SK-N-SH (cell line): ENCODE measurements at regions not wholly inside any gene's neighbourhood (a gene's known extent, or its start where the extent isn't known, plus 50 kb on each side); places are given as distances from the start of the nearest gene placed in this dataset.

ENCODE experiments used
- CTCF ChIA-PET: fragments of 300-600, 350-600 bp; formaldehyde crosslinking; extraction: SDS; loops from one replicate; lab custom pipeline; 2021; lab: Yijun Ruan, JAX
- POLR2A ChIA-PET: fragments of 350-600 bp; sonication (Branson Sonifier 250); formaldehyde crosslinking; extraction: SDS; loops from one replicate; lab custom pipeline; 2020; ENCODE audit warnings: antibody characterized with exemption, inconsistent platforms; lab: Yijun Ruan, JAX
- DNase-seq: peaks from one replicate; pipeline ENCODE4 v3.0.0; 2012
- H2AFZ ChIP-seq: fragments of 200-600 bp; sonication (generic); 2 replicates; pipeline ENCODE4 v1.8.1; 2016; ENCODE audit warnings: antibody characterized with exemption, mild to moderate bottlenecking, low read depth
- H3F3A ChIP-seq: fragments of 200-600 bp; sonication (generic); replicated peaks from 2 replicates; pipeline ENCODE3; 2016; ENCODE audit warnings: antibody characterized with exemption, mild to moderate bottlenecking; ENCODE audit not compliant: insufficient read depth
- H3K27ac ChIP-seq, 2 experiments: fragments of 200-500 bp in 1 of 2; fragments of 200-600 bp in 1 of 2; sonication (Bioruptor generic) in 1 of 2; sonication (generic), shearing (Covaris generic) in 1 of 2; 2 replicates each; pipeline versions ENCODE4 v1.5.1 to v1.6.1; 2014 to 2016; ENCODE audit warnings: low read depth in 2 of 2, inconsistent platforms in 1 of 2, low read length in 1 of 2, mild to moderate bottlenecking in 1 of 2, mixed read lengths in 1 of 2
- H3K27me3 ChIP-seq: fragments of 200-600 bp; sonication (generic), shearing (Covaris generic); 2 replicates; pipeline ENCODE4 v1.6.1; 2016; ENCODE audit warnings: mixed run types; ENCODE audit not compliant: insufficient read depth
- H3K36me3 ChIP-seq, 2 experiments: fragments of 200-500 bp in 1 of 2; fragments of 200-600 bp in 1 of 2; sonication (Bioruptor generic) in 1 of 2; sonication (generic) in 1 of 2; replicated peaks in 1 of 2; 2 replicates each; pipeline versions ENCODE3 to v1.5.1; 2014 to 2016; ENCODE audit warnings: low read length in 1 of 2, mild to moderate bottlenecking in 1 of 2; ENCODE audit not compliant: insufficient read depth in 2 of 2, control insufficient read depth in 1 of 2
- H3K4me1 ChIP-seq, 2 experiments: fragments of 200-500 bp in 1 of 2; fragments of 200-600 bp in 1 of 2; sonication (Bioruptor generic) in 1 of 2; sonication (generic), shearing (Covaris generic) in 1 of 2; 2 replicates each; pipeline versions ENCODE4 v1.5.1 to v1.6.1; 2014 to 2016; ENCODE audit warnings: low read depth in 1 of 2, low read length in 1 of 2, mixed run types in 1 of 2; ENCODE audit not compliant: insufficient read depth in 2 of 2, control insufficient read depth in 1 of 2
- H3K4me2 ChIP-seq: fragments of 200-600 bp; sonication (generic), shearing (Covaris generic); 2 replicates; pipeline ENCODE4 v1.6.1; 2017; ENCODE audit warnings: mixed run types
- H3K4me3 ChIP-seq, 2 experiments: fragments of 200-500 bp in 1 of 2; fragments of 200-600 bp in 1 of 2; sonication (Bioruptor generic) in 1 of 2; sonication (generic), shearing (Covaris generic) in 1 of 2; 2 replicates each; pipeline versions ENCODE4 v1.5.1 to v1.8.1; 2014 to 2016; ENCODE audit warnings: low read depth in 2 of 2, inconsistent platforms in 1 of 2, low read length in 1 of 2, mild to moderate bottlenecking in 1 of 2, mixed read lengths in 1 of 2, moderate library complexity in 1 of 2
- H3K79me2 ChIP-seq: fragments of 200-600 bp; sonication (generic); 2 replicates; pipeline ENCODE4 v1.8.1; 2017; ENCODE audit warnings: mild to moderate bottlenecking; ENCODE audit not compliant: insufficient read depth
- H3K9ac ChIP-seq: fragments of 200-600 bp; sonication (generic); 2 replicates; pipeline ENCODE4 v1.6.1; 2017; ENCODE audit warnings: mixed run types
- H3K9me2 ChIP-seq: fragments of 200-600 bp; sonication (generic); 2 replicates; pipeline ENCODE4 v1.6.1; 2017; ENCODE audit warnings: mixed run types
- H3K9me3 ChIP-seq: fragments of 200-600 bp; sonication (generic); 2 replicates; pipeline ENCODE4 v1.6.1; 2017; ENCODE audit warnings: mixed run types, mild to moderate bottlenecking, moderate library complexity
- H4K20me1 ChIP-seq: fragments of 200-600 bp; sonication (generic); 2 replicates; pipeline ENCODE4 v1.6.1; 2017; ENCODE audit warnings: mild to moderate bottlenecking, mixed run types; ENCODE audit not compliant: insufficient read depth
- EP300 ChIP-seq, 2 experiments: IDR thresholded peaks; 2 replicates each; pipeline versions ENCODE4 v1.4.0 to v1.6.1; 2012; ENCODE audit warnings: borderline replicate concordance in 1 of 2, low read depth in 1 of 2, low read length in 1 of 2
- EZH2phosphoT487 ChIP-seq: fragments of 200-600 bp; sonication (generic); IDR thresholded peaks from 2 replicates; pipeline ENCODE4 v1.6.1; 2017; ENCODE audit warnings: low read depth, mixed run types, mild to moderate bottlenecking, antibody characterized with exemption, moderate library complexity, borderline replicate concordance
- GATA2 ChIP-seq: sonication (generic); formaldehyde crosslinking; IDR thresholded peaks from 2 replicates; pipeline ENCODE4 v1.5.0; 2020; ENCODE audit warnings: mild to moderate bottlenecking, missing genetic modification reagents
- JUND ChIP-seq: IDR thresholded peaks from 2 replicates; pipeline ENCODE4 v1.4.0; 2012
- POLR2AphosphoS5 ChIP-seq: IDR thresholded peaks from 2 replicates; pipeline ENCODE4 v1.6.1; 2012; ENCODE audit warnings: low read depth, low read length
- RAD21 ChIP-seq: IDR thresholded peaks from 2 replicates; pipeline ENCODE4 v1.6.1; 2012; ENCODE audit warnings: mild to moderate bottlenecking, low read length
- RCOR1 ChIP-seq: fragments of 150-350 bp; IDR thresholded peaks from 2 replicates; pipeline ENCODE4 v1.6.1; 2017; ENCODE audit warnings: antibody characterized with exemption, low read length
- RFX5 ChIP-seq: IDR thresholded peaks from 2 replicates; pipeline ENCODE4 v1.6.1; 2012; ENCODE audit warnings: mild to moderate bottlenecking, improper control_type of control experiment, low read length
- SIN3A ChIP-seq: IDR thresholded peaks from 2 replicates; pipeline ENCODE4 v1.6.1; 2012; ENCODE audit warnings: low read depth, mild to moderate bottlenecking, low read length, moderate library complexity, borderline replicate concordance
- TAF1 ChIP-seq: IDR thresholded peaks from 2 replicates; pipeline ENCODE4 v1.6.1; 2012; ENCODE audit warnings: low read depth, mild to moderate bottlenecking, low read length, moderate library complexity, borderline replicate concordance
- TCF12 ChIP-seq: IDR thresholded peaks from 2 replicates; pipeline ENCODE4 v1.4.0; 2012
- YY1 ChIP-seq: IDR thresholded peaks from 2 replicates; pipeline ENCODE4 v1.4.0; 2012; ENCODE audit warnings: low read depth, mild to moderate bottlenecking
- whole genome bisulfite sequencing: methylation state at CpG from one replicate; pipeline ENCODE4 v1.1.6; 2017; ENCODE audit warnings: low lambda C conversion rate; 5-methylcytosine and 5-hydroxymethylcytosine counted together
- TF ChIP-seq, protein P1 (sequence below): IDR thresholded peaks from 2 replicates; pipeline ENCODE4 v1.6.1; 2012; ENCODE audit warnings: mild to moderate bottlenecking, low read depth, low read length, moderate library complexity
- TF ChIP-seq, protein P2 (sequence below): IDR thresholded peaks from 2 replicates; pipeline ENCODE4 v1.4.0; 2012; ENCODE audit warnings: low read depth
- TF ChIP-seq, protein P3 (sequence below): fragments of 150-350 bp; IDR thresholded peaks from 2 replicates; pipeline ENCODE4 v1.6.1; 2017; ENCODE audit warnings: antibody characterized with exemption, low read length, low read depth, borderline replicate concordance
- TF ChIP-seq, protein P4 (sequence below): IDR thresholded peaks from 2 replicates; pipeline ENCODE4 v1.4.0; 2012; ENCODE audit warnings: low read depth, borderline replicate concordance

DNA sequence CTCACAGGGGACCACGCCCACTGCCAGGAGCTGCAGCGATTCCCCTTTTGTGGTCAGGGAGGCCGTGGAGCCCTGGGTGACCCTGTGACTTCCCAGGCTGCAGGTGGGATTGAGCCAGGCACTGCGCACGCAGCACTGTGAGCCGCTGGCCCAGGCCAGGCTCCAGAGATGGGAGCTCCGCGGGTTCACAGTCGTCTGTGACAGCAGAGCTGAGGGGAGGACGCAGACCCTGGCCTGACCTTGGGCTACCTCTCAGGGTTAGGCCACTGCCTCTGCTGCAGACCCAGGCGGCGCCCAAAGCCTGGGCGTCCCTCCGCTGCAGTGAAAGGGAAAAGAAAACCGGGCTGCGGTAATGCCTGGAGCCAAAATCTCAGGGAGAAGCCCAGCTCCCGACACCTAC lies 107.5 kb upstream of the GPR26 start:
- ChIA-PET CTCF (interaction anchor here (0.6 to 3.2 kb wide), 15 partner anchors 9 to 1682 kb away, joined by 3 to 29 read pairs (median 3); no protein-coding TSS in a partner anchor), POLR2A (interaction anchor here (0.6 kb wide), 1 partner anchor 412 kb away, joined by 3 read pairs; no protein-coding TSS in a partner anchor)
- WGBS: 54% methylated on average over 17 of the region's 17 CpGs
- Histone ChIP-seq H3K9ac (no peak overlapping the region), H3F3A (no peaks in the 10 kb centered on the region), H4K20me1 (no peaks in the 10 kb centered on the region), H3K4me1 (no peaks in the 10 kb centered on the region), H3K9me2 (no peaks in the 10 kb centered on the region), H3K27me3 (no peaks in the 10 kb centered on the region), H3K4me3 (no peak overlapping the region), H3K36me3 (no peaks in the 10 kb centered on the region), H3K4me2 (no peak overlapping the region), H3K9me3 (no peaks in the 10 kb centered on the region), H2AFZ (no peak overlapping the region), H3K79me2 (no peaks in the 10 kb centered on the region)
- TF ChIP-seq RAD21: no peak
- TF ChIP-seq SIN3A: no peak
- TF ChIP-seq JUND: no peak
- TF ChIP-seq, protein P1, sequence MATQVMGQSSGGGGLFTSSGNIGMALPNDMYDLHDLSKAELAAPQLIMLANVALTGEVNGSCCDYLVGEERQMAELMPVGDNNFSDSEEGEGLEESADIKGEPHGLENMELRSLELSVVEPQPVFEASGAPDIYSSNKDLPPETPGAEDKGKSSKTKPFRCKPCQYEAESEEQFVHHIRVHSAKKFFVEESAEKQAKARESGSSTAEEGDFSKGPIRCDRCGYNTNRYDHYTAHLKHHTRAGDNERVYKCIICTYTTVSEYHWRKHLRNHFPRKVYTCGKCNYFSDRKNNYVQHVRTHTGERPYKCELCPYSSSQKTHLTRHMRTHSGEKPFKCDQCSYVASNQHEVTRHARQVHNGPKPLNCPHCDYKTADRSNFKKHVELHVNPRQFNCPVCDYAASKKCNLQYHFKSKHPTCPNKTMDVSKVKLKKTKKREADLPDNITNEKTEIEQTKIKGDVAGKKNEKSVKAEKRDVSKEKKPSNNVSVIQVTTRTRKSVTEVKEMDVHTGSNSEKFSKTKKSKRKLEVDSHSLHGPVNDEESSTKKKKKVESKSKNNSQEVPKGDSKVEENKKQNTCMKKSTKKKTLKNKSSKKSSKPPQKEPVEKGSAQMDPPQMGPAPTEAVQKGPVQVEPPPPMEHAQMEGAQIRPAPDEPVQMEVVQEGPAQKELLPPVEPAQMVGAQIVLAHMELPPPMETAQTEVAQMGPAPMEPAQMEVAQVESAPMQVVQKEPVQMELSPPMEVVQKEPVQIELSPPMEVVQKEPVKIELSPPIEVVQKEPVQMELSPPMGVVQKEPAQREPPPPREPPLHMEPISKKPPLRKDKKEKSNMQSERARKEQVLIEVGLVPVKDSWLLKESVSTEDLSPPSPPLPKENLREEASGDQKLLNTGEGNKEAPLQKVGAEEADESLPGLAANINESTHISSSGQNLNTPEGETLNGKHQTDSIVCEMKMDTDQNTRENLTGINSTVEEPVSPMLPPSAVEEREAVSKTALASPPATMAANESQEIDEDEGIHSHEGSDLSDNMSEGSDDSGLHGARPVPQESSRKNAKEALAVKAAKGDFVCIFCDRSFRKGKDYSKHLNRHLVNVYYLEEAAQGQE: no peak
- TF ChIP-seq EZH2phosphoT487: no peak
- TF ChIP-seq GATA2 (CRISPR knock-in tag): no peak
- TF ChIP-seq, protein P2, sequence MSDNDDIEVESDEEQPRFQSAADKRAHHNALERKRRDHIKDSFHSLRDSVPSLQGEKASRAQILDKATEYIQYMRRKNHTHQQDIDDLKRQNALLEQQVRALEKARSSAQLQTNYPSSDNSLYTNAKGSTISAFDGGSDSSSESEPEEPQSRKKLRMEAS: no peak
- TF ChIP-seq, protein P3, sequence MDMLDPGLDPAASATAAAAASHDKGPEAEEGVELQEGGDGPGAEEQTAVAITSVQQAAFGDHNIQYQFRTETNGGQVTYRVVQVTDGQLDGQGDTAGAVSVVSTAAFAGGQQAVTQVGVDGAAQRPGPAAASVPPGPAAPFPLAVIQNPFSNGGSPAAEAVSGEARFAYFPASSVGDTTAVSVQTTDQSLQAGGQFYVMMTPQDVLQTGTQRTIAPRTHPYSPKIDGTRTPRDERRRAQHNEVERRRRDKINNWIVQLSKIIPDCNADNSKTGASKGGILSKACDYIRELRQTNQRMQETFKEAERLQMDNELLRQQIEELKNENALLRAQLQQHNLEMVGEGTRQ: no peak
- TF ChIP-seq TAF1: no peak
- no peak for TF ChIP-seq TCF12
- TF ChIP-seq RCOR1: no peak
- TF ChIP-seq POLR2AphosphoS5: no peak
- no peak for TF ChIP-seq RFX5
- no peak for TF ChIP-seq YY1
- TF ChIP-seq, protein P4, sequence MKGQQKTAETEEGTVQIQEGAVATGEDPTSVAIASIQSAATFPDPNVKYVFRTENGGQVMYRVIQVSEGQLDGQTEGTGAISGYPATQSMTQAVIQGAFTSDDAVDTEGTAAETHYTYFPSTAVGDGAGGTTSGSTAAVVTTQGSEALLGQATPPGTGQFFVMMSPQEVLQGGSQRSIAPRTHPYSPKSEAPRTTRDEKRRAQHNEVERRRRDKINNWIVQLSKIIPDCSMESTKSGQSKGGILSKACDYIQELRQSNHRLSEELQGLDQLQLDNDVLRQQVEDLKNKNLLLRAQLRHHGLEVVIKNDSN: no peak
- TF ChIP-seq EP300 (IDR thresholded peaks at IDR 0.05; ENCODE audit: borderline replicate concordance in 1 of 2, low read depth in 1 of 2, low read length in 1 of 2): no peak
- TF ChIP-seq, all 33 proteins: peak for 0
- DNase-seq: no peak
- H3K27ac ChIP-seq: no peak overlapping the region
